NB4 (cell line): ENCODE measurements at regions not wholly inside any gene's neighbourhood (a gene's known extent, or its start where the extent isn't known, plus 50 kb on each side); places are given as distances from the start of the nearest gene placed in this dataset.

Experiments
- DNase-seq: peaks from one replicate; pipeline ENCODE4 v3.0.0; 2010; ENCODE audit warnings: low read depth
- H3K4me3 ChIP-seq: one replicate; pipeline ENCODE4 v1.5.1; 2011; ENCODE audit warnings: mild to moderate bottlenecking, low read depth, low read length, moderate library complexity
- MYC ChIP-seq: IDR thresholded peaks from 2 replicates; pipeline ENCODE4 v1.6.1; 2011; ENCODE audit warnings: low read depth, low read length
- POLR2A ChIP-seq: IDR thresholded peaks from 2 replicates; pipeline ENCODE4 v1.6.1; 2011; ENCODE audit warnings: mild to moderate bottlenecking; ENCODE audit not compliant: insufficient read length; ENCODE audit errors: extremely low read depth
- TF ChIP-seq, protein P1 (sequence below): IDR thresholded peaks from 2 replicates; pipeline ENCODE4 v1.6.1; 2011; ENCODE audit warnings: low read depth, low read length
- TF ChIP-seq, protein P2 (sequence below): IDR thresholded peaks from one replicate; pipeline ENCODE4 v1.5.1; 2012; ENCODE audit warnings: low read depth, low read length

DNA sequence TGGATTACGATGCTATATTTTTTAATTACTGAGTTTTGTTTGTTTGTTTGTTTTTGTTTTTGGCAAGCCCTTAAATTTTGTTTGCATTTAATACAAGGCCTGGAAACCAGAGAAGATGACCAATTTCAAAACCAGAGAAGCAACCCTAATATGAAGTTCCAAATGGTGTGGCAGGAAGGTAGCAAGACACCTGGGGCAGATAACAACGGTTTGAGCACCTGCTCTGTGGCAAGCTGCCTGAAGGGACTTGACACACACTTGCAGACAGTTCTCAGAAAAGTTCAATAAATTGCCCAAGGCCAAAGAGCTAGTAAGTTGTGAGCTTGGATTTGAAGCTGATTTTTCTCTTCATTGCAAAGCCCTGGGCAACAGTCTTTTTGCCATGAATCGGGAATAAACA, 151.2 kb upstream of the UBE2E1 start:
- TF ChIP-seq MYC (no peak), POLR2A (no peak)
- TF ChIP-seq, protein P1, sequence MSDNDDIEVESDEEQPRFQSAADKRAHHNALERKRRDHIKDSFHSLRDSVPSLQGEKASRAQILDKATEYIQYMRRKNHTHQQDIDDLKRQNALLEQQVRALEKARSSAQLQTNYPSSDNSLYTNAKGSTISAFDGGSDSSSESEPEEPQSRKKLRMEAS = no peak
- TF ChIP-seq, protein P2, sequence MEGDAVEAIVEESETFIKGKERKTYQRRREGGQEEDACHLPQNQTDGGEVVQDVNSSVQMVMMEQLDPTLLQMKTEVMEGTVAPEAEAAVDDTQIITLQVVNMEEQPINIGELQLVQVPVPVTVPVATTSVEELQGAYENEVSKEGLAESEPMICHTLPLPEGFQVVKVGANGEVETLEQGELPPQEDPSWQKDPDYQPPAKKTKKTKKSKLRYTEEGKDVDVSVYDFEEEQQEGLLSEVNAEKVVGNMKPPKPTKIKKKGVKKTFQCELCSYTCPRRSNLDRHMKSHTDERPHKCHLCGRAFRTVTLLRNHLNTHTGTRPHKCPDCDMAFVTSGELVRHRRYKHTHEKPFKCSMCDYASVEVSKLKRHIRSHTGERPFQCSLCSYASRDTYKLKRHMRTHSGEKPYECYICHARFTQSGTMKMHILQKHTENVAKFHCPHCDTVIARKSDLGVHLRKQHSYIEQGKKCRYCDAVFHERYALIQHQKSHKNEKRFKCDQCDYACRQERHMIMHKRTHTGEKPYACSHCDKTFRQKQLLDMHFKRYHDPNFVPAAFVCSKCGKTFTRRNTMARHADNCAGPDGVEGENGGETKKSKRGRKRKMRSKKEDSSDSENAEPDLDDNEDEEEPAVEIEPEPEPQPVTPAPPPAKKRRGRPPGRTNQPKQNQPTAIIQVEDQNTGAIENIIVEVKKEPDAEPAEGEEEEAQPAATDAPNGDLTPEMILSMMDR = no peak
- no peak for DNase-seq

DNA sequence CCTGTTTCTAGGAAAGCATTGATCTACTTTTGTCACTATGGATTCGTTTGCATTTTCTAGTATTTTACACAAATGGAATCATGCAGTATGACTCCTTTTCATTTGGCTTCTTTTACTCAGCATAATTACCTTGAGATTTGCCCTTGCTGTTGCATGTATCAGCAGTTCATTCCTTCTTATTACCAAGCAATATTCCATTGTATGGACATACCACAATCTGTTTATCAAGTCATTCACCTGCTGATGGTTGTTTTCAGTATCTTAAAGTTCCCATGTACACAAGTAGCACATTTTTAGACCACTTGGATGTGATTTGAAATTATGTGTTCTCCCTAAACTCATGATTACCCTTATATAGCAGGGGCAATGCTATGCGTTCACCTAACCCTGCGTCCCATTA, 150.0 kb upstream of the UBE2E1 start:
- DNase-seq = no peak
- TF ChIP-seq, protein P2 = no peak
- TF ChIP-seq, protein P1 = no peak
- TF ChIP-seq POLR2A = no peak
- no peak for TF ChIP-seq MYC
- H3K4me3 ChIP-seq = no peak overlapping the region

More for the DNA sequence above, 151.2 kb upstream of the UBE2E1 start:
- no peak overlapping the region for H3K4me3 ChIP-seq

DNA sequence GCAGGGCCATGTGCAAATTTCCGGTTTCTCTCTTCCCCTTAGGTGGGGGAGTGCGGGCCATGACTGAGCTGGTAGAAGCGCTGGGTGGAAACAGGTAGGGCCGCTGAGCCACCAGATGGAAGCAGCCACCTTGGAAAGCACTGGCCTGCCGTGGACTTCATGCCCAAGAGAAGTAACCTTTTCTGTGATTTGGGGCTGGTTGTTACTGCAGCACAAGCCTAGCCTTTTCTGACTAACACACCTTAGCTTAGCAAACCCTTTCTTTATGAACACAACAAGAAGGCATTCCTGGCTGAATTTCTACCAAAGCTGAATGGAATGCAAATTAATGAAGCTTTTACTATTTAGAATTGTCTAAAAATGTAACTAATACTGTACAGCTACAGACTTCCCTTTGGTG, 149.6 kb upstream of the UBE2E1 start:
- no peak overlapping the region for H3K4me3 ChIP-seq
- TF ChIP-seq POLR2A (no peak), MYC (no peak)
- TF ChIP-seq, protein P2 = no peak
- TF ChIP-seq, protein P1 = no peak
- no peak for DNase-seq

DNA sequence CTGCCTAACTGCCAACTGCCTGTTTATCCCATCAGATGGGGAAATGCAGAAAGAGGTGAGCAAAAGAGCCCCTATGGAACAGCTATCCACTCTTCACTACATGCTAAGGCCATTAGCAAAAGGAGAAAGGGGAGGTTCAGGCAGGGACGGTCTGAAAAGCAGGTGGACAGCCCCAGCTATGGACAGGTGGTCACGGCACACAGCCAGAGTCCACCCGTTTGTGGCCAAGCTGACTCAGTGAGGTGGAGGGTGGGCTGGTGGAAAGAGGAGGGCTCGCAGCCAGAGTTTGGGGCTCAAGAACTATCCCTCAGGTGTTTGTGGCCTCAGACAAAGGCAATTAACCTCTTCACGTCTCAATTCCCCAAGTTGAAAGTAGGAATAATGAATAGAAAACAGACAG, 148.9 kb upstream of the UBE2E1 start:
- DNase-seq = no peak
- TF ChIP-seq POLR2A (no peak), MYC (no peak)
- TF ChIP-seq, protein P2 = no peak
- TF ChIP-seq, protein P1 = no peak
- H3K4me3 ChIP-seq = no peak overlapping the region

DNA sequence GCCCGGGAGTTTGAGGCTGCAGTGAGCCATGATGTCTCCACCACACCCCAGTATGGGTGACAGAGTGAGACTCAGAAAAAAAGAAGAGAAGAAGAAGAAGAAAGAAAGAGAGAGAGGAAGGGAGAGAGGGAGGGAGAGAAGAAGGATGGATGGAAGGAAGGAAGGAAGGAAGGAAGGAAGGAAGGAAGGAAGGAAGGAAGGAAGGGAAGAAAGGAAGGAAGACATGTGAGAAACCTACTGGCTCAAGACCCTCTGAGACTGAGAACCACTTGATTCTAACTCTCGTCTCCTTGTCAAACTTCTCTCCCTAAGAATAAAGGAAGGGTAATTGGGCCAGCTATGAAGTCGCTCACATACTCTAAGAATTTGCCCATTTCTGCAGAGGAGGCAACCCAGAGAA, 148.1 kb upstream of the UBE2E1 start:
- H3K4me3 ChIP-seq = no peak overlapping the region
- TF ChIP-seq, protein P2 = no peak
- no peak for DNase-seq

DNA sequence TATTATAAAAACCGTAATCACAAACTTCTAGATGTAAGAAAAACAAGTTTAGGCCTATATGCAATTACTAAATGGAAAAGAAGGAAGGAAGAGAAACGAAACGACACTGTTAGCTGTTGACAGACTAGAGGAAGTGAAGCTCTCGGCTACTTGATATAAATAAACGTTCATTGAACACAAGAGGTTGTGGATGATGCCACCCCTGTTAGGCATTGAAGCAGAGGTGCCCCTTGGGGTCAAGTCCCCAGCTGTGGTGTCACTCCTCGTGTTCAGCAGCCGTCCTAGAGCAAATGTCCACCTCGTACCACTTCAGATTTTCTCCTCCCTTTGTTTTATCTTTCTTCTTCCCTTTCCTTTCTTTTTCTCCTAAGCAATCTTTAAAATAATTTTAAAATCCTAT, 146.5 kb upstream of the UBE2E1 start:
- peak overlapping the region; percentile 27 for H3K4me3 ChIP-seq
- TF ChIP-seq, protein P2 = no peak
- 0 out of 2 replicates have a peak, but pooled peaks have one; percentile 6 for TF ChIP-seq MYC
- TF ChIP-seq, protein P1 = peak; percentile 27; the same call in 1 of the 2 replicates
- peak; percentile 62 for DNase-seq
